Vagina (tissue), 2 donors: ENCODE measurements at regions not wholly inside any gene's neighbourhood (a gene's known extent, or its start where the extent isn't known, plus 50 kb on each side); places are given as distances from the start of the nearest gene placed in this dataset.

Experiments
- POLR2A ChIP-seq, 2 donors: fragments of 450-650 bp; IDR thresholded peaks; one replicate each; pipeline ENCODE4 v1.6.1; 2017; ENCODE audit warnings: antibody characterized with exemption in 2 of 2, mild to moderate bottlenecking in 2 of 2, moderate library complexity in 2 of 2
- TF ChIP-seq, protein P1 (sequence below), 3 experiments: fragments of 450-650 bp in 2 of 3; fragments of 200-600 bp in 1 of 3; sonication (generic) in 1 of 3; IDR thresholded peaks; one replicate each; pipeline ENCODE4 v1.5.1; 2017 to 2019; ENCODE audit warnings: antibody characterized with exemption in 3 of 3, mild to moderate bottlenecking in 2 of 3, moderate library complexity in 2 of 3

DNA sequence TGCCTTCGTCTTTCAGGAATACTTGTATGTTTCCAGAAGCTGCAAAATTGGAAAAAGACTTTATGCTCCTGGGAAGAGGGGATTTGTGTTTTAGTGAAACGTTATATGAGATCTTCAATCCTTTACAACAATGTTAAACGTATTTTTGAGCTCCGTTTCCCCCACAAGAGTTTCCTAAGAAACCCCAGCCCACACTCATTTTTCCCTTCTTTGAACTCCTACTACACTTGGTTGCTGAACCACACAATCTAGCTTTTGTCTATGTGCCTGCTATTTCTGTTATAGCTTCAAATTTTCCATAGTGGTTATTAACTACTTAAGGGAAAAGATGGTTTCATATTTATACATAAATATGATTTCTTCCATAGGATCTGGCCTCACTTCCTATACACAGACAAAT, 238.6 kb upstream of the ACTBL2 start:
- TF ChIP-seq POLR2A (IDR thresholded peaks at IDR 0.05), result no peak
- TF ChIP-seq, protein P1, sequence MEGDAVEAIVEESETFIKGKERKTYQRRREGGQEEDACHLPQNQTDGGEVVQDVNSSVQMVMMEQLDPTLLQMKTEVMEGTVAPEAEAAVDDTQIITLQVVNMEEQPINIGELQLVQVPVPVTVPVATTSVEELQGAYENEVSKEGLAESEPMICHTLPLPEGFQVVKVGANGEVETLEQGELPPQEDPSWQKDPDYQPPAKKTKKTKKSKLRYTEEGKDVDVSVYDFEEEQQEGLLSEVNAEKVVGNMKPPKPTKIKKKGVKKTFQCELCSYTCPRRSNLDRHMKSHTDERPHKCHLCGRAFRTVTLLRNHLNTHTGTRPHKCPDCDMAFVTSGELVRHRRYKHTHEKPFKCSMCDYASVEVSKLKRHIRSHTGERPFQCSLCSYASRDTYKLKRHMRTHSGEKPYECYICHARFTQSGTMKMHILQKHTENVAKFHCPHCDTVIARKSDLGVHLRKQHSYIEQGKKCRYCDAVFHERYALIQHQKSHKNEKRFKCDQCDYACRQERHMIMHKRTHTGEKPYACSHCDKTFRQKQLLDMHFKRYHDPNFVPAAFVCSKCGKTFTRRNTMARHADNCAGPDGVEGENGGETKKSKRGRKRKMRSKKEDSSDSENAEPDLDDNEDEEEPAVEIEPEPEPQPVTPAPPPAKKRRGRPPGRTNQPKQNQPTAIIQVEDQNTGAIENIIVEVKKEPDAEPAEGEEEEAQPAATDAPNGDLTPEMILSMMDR (IDR thresholded peaks at IDR 0.05), result no peak
